HCEC 1CT (cell line): ENCODE measurements at regions not wholly inside any gene's neighbourhood (a gene's known extent, or its start where the extent isn't known, plus 50 kb on each side); places are given as distances from the start of the nearest gene placed in this dataset.
"Not testable (repeated sequence)": the region's sequence is repeated elsewhere in the genome, so short reads cannot be mapped to it uniquely, and the experiment has no call there.

Experiments
- DNase-seq: peaks from one replicate; pipeline ENCODE4 v3.0.0-alpha.2; 2017

DNA sequence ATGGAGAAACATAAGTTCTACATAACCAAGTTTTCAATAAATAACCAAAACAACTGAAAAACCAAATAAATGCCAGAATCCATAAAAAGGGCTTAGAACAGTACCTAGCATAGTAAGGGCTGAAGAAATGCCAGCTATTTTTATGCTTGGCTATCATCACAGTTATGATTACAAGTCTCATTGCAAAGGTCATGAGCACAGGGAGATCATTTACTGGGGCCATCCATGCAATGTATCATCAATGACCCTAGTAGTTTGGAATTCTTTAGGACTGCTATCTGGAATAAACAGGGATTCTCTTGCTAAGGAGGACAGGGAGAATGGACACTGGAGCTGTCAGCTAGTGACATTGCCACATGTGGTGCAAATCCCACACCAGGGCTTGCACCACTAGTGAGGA lies 92.5 kb upstream of the NAP1L1 start:
- DNase-seq: peak; percentile 51

DNA sequence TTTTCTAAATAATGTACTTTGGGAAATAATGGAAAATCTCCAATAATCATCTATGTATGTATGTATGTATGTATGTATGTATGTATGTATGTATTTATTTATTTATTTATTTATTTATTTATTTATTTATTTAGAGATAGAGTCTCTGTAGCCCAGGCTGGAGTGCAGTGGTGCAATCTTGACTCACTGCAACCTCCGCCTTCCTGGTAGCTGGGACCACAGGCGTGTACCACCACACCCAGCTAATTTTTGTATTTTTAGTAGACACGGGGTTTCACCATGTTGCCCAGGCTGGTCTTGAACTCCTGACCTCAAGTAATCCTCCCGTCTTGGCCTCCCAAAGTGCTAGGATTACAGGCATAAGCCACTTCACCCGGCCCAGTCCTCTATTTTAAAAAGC lies 91.5 kb upstream of the NAP1L1 start:
- DNase-seq: not testable (repeated sequence)

DNA sequence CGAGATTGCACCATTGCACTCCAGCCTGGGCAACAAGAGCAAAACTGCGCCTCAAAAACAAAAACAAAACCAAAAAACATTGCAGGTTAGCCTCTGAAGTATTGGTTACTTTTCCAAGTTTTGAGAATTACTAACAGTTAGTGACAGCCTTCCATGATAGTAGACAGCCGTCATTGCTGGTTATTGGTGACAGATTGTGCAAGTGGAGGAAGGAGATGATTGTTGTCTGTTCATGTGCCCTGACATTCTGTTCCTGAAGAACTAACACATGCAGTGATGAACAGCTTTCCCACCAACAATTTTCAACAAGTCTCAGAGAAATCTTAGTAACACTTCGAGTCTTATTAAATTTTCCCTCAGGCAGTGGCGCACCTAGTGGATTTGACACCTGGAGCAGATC lies 89.3 kb upstream of the NAP1L1 start:
- no peak for DNase-seq

DNA sequence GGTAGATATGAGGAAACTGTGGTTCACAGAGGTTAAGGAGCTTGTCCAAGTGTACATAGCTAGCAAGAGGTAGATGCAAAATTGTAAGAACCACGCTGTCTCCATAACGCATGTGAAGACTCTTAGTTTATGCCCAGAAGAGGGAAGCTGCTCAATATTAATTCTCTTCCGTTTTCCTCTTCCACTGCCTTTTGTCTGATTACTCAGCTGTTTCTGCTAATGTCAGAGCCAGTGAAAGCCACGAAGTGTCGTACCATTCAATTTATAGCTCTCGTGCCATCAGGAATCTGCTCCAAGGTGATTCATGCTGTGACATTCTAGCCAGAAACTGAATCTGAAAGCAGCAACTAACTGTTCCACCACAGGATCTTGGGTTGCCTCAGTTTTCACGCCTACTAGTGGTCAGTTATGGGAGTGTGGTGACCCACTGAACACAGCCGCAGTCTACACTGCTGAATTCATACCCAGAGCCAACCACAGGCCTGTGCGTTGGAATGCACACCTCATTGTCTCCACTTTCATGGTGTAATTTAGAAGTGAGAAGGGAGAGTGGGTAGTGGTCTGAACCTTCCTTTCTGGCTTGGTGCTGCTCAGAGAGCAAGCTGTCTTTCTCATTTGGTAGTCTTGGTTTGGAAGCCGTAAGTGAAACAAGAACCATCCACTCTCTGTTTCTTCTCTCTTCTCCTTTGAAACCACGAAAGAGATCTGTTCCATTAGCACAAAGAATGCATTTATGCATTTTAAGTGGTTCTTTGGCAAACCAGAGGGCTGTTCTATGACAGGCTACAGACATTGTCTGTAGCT lies 74.2 kb upstream of the NAP1L1 start:
- DNase-seq: peak; percentile 79

DNA sequence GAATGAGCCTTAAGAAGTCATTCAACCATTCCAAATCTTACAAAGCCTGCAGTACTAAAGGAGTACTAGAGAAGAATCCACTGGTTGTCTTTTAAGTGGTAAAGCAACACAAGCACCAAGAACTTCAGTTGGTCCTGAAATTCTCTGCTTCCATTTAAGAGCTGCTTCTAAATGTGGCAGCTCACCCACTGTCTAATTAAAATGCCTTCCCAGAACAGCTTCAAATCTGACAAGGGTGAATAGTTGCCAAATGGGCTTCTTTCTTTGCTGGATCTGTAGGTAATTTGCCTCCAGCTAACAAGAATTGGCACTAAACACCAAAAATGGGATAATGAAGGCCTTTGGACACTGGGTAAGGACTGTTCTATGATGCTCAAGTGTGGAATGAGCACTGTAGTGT lies 72.2 kb upstream of the NAP1L1 start:
- no peak for DNase-seq

DNA sequence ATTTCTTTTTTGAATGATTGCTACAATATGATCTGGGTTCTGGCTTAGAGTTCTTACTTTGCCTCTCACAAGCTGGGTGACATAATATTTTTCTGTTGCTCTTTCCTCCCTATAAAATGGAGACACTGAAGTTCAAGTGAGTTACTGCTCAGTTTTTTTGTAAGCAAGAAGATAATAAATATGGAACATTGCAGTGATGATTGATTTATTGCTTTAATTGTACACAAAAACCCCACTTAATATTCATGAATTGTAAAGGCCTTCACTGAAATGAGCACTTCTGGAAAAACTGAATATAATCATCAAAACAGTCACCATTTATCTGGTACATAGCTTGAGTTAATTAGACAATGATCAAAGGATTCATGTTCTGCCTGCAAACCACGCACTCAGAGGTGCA lies 71.8 kb upstream of the NAP1L1 start:
- no peak for DNase-seq

DNA sequence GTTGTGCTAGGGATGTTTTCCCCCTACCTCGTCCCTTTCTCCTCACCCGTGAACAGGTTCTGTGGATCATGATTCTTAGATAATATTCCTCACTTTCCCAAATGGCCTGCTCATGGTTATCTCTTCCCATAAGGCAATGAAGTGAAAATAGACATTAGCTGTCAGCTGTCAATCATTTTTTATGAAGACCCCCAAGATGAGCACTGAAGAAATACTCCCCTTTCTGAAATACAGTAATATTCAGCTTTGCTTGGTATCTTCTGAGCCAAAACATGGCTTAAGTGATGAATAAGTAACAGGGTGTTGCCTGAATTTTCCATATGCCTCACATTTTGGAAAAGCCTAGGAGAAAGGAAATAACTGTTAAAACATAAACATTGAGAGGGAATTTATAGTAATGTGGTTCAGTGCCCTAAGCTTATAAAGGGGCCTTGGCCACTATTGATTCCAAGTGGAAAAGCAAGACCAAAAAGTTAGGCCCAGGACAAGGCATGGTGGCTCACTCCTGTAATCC lies 70.7 kb upstream of the NAP1L1 start:
- DNase-seq: no peak

DNA sequence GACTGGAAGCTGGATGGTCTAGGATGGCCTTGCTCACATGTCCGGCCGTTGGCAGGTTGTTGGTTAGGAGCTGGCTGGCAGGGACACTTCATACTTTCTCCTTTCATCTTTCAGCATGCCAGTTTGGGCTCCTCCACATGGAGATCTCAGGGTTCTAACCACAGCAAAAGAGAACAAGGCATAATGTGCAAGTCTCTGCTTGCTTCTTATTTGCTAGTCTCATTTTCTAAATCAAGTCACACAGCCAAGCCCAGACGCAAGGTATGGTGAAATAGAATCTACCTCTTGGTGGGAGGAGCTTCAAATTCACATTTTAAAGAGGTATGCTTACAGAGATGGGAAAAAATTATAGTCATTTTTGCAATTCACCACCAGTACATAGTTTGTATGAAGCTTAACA lies 69.1 kb upstream of the NAP1L1 start:
- DNase-seq: no peak

DNA sequence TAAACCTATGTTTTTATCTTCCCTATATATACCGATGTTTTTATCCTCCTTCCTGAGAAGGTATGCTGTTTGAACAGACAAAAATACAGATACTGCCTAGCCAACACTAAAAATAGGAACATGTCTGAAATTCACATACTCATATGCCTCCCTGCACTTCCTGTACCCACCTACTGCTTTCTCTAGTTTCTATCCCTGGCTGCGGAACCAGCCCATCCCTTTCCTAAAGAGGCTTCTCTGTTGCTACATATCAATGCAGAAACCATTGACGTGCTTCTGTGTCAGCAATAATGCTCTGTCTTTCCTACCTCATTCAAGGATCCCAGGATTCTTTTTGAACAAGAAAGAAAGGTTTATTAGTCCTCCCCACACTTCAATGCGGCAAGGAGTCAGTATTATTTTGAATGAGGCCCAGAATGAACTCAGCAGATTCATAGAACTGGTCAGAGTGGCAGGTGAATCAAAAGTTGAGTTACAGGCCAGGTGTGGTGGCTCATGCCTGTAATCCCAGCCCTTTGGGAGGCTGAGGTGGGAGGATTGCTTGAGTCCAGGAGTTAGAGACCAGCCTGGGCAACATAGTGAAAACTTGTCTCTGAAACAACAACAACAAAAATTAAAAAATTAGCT lies 67.8 kb upstream of the NAP1L1 start:
- DNase-seq: no peak

DNA sequence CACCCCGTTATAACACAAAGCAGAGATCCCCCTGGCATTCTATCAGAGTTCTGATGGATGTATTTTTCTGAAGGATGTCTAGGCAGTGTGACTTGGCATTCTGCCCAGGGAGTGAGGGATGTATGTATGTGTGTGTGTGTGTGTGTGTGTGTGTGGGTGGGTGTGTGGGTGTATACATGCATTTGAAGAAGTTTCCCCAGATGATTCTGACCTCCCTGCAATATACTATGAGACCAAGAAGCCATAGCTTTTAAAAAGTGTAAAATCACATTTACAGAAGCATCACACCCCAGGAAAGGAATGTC lies 59.7 kb upstream of the NAP1L1 start:
- peak; percentile 29 for DNase-seq

DNA sequence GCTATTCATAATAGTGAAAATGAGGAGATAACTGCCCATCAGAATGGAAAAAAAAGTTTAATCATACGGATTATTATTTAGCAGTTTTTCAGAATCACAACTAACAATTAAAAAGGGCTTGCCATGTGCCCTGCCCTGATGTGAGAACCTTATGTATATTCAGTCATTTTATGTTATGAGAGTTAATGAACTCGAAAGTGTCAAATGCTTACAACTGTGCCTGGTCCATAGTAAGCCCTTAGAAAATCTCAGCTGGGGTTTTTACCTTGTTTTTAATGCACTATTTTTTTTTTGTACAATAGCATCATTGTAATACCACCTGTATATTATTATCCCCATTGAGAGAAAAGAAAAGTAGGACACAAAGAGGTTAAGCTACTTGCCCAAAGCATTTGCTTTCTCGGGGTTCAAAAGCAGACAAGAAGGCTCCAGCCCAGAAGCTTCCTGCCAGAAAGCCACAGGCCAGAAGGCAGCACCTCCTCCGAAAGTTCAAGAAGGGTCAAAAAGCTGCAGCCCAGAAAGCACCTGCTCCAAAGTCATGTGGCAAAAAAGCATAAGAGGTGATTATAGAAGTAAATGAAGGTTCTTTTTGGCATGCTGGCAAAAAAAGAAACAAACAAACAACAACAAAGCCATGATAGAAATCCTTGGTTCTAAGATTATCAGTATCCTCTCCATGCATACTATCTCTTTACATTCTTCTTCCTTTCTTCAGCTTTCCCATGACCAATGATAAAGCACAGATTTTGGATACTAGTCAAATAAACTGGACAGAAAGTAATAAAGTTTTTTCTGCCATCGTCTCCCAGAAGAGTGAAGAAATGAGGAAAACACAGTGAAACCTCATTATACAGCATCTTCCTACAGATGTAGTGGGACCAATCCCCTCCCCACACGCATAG lies 59.1 kb upstream of the NAP1L1 start:
- DNase-seq: no peak

DNA sequence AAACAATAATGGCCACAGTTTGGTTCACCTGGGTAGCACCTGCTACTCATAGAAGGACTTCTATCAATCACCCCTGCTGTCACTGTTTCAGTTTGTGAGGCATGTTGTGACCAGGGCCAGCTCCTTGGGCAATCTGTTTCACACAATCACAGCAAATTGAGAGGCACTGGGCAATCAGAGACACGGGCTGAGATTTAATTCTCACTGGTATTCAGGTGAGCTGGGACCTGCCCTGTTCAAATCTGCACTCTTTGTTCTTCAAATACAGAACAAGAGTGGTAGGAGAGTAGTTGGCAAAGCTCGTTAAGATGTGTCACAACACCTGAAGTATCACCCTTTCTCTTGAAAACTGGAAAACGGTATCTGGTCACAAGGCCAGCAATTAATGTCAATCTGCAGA lies 57.8 kb upstream of the NAP1L1 start:
- DNase-seq: no peak

DNA sequence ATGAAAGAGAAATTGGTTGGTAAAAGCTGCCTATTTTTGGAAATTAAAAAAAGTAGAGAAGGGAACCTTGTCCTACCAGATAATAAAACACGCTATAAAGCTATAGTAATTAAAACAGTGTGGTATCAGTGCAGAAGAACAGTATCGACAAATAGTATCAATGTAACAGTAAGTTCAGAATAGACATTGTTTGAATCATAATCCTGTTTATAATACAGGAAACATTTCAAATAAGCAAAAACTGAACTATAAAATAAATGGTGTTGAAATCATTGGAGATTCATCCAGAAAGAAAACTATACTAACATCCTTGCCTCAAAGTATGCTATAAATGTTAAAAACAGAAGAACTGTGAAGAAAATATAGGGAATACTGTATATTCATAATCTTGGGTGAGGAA lies 54.2 kb upstream of the NAP1L1 start:
- no peak for DNase-seq

DNA sequence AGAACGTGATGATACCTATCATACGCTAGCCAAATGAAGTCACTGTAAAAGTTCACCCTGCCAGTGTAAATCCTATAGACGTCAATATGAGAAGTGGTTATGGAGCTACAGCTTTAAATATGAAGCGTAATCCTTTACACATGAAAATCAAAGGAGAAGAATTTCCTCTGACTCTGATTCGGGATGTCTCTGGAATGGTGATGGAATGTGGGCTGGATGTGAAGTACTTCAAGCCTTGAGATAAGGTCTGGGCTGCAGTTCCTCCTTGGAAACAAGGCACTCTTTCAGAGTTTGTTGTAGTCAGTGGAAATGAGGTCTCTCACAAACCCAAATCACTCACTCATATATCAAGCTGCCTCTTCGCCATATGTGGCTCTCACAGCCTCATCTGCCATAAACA lies 53.1 kb upstream of the NAP1L1 start:
- DNase-seq: no peak

DNA sequence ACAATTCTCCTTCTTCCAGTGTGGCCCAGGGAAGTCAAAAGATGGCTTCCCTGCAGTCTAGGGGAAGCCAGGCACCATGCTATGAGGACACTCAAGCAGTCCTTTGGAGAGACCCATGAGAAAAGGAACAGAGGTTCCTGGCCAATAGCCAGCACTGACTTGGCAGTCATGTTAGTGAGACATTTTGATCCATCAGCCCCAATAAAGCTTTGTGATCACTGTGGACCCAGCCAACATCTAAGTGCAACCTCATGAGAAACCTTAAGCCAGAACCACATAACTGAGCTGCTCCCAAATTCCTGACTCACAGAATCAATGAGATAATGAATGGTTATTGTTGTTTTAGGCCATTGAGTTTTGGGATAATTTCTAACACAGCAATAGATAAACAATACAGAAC lies 51.0 kb upstream of the NAP1L1 start:
- no peak for DNase-seq
